GM12874 (cell line): ENCODE measurements at regions not wholly inside any gene's neighbourhood (a gene's known extent, or its start where the extent isn't known, plus 50 kb on each side); places are given as distances from the start of the nearest gene placed in this dataset.

Experiments used
- CTCF ChIP-seq: IDR thresholded peaks from 2 replicates; pipeline ENCODE4 v1.5.1; 2011; ENCODE audit warnings: low read depth, mild to moderate bottlenecking, control low read depth, low read length, moderate library complexity; ENCODE audit not compliant: insufficient read depth

- no peak for TF ChIP-seq CTCF
Measured at GRCh38 chr16:86193528-86194193, 294.7 kb downstream of the IRF8 start.

- no peak for TF ChIP-seq CTCF
Measured at GRCh38 chr16:86195863-86196630, 297.1 kb downstream of the IRF8 start.

GRCh38 chr16:86196687-86197391 is 297.9 kb downstream of the IRF8 start:
- no peak for TF ChIP-seq CTCF

- TF ChIP-seq CTCF = no peak
Measured at GRCh38 chr16:86198206-86199118, 299.5 kb downstream of the IRF8 start.

- no peak for TF ChIP-seq CTCF
Measured at GRCh38 chr16:86199182-86199581, 300.2 kb downstream of the IRF8 start.

- no peak for TF ChIP-seq CTCF
Measured at GRCh38 chr16:86199871-86200695, 301.1 kb downstream of the IRF8 start.
